HG02981 (cell line): ENCODE measurements at regions not wholly inside any gene's neighbourhood (a gene's known extent, or its start where the extent isn't known, plus 50 kb on each side); places are given as distances from the start of the nearest gene placed in this dataset.
"Not testable (repeated sequence)": the region's sequence is repeated elsewhere in the genome, so short reads cannot be mapped to it uniquely, and the experiment has no call there.

Experiments used
- ATAC-seq: cut with Tn5 transposase; IDR thresholded peaks from one replicate; pipeline ENCODE4 v1.9.1; 2021; ENCODE audit warnings: mild to moderate bottlenecking, moderate library complexity; ENCODE audit not compliant: unreplicated experiment

- ATAC-seq = no peak
These were observed 1566.6 kb upstream of the SLC39A10 start for GRCh38 chr2:194090251-194090905.

GRCh38 chr2:194087089-194087958 lies 1569.7 kb upstream of the SLC39A10 start:
- no peak for ATAC-seq

DNA sequence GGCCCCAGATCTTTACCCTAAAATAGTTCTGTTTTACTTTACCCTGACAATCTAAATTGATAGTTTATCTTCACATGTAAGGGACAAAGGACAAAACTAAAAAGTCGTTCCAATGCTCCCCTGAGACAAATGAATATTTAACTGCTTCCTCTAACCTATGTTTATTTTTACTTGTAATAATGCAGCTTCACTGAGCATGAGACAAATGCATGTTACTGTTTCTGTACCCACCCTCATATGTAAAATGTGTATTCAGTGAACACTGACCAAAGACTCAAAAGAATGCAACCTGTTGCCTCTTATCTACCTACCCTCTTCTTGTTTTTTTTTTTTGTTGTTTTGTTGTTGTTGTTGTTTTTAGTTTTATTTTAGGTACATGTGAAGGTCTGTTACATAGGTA lies 1570.9 kb upstream of the SLC39A10 start:
- no peak for ATAC-seq

- ATAC-seq = no peak
These were observed 1577.0 kb upstream of the SLC39A10 start for GRCh38 chr2:194079989-194080388.

GRCh38 chr2:194077366-194077765 lies 1579.7 kb upstream of the SLC39A10 start:
- no peak for ATAC-seq

GRCh38 chr2:194062401-194062800 lies 1594.6 kb upstream of the SLC39A10 start:
- ATAC-seq = no peak

DNA sequence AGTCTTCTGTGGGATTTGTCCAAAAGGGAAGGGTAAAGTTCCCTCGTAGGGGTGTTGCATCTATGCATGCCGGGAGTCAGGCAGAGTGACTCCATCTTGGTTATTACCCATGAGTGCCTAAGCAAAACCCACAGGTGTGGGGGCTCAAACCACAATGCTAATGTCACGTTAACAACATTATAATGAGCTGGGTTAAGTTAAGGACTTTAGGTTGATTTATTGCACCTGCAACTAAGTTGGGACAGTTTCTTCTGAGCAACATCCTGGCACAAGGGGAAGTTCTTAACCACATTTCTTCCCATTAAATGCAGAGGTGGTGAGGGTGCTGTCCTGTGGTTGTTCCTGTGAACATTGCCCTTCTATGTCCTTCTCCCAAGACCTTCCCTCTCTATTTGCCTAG lies 1596.8 kb upstream of the SLC39A10 start:
- no peak for ATAC-seq

- ATAC-seq = no peak
These were observed 1602.7 kb upstream of the SLC39A10 start for GRCh38 chr2:194054313-194054712.

GRCh38 chr2:194044321-194044720 lies 1612.7 kb upstream of the SLC39A10 start:
- no peak for ATAC-seq

DNA sequence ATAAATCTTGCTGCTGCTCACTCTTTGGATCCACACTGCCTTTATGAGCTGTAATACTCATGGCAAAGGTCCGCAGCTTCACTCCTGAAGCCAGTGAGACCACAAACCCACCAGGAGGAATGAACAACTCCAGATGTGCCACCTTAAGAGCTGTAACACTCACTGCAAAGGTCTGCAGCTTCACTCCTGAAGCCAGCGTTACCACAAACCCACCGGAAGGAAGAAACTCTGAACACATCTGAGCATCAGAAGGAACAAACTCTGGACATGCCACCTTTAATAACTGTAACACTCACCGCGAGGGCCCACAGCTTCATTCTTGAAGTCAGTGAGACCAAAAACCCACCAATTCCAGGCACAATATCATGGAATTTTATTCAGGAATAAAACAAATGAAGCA lies 1635.9 kb upstream of the SLC39A10 start:
- ATAC-seq = not testable (repeated sequence)

- ATAC-seq = no peak
These were observed 1636.9 kb upstream of the SLC39A10 start for GRCh38 chr2:194020155-194020554.

- no peak for ATAC-seq
These were observed 1641.3 kb upstream of the SLC39A10 start for GRCh38 chr2:194015751-194016150.

DNA sequence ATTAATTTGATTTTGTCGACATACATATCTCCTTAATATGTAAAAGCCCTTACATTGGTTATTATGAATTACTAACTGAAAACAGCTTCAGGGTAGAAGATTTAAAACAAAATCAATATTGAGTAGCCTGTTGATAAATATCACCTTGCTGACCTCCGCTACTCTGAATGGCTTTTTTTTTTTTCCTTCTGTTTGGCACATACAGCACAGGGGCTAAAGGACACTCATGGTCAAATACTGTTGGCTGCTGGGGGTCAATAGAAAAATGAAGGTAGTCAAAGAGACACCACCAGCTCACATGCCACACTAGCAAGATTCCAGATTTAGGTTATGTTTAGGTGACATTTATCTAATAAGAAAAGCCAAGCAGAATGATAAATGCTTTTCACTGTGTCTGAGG lies 1642.4 kb upstream of the SLC39A10 start:
- no peak for ATAC-seq

DNA sequence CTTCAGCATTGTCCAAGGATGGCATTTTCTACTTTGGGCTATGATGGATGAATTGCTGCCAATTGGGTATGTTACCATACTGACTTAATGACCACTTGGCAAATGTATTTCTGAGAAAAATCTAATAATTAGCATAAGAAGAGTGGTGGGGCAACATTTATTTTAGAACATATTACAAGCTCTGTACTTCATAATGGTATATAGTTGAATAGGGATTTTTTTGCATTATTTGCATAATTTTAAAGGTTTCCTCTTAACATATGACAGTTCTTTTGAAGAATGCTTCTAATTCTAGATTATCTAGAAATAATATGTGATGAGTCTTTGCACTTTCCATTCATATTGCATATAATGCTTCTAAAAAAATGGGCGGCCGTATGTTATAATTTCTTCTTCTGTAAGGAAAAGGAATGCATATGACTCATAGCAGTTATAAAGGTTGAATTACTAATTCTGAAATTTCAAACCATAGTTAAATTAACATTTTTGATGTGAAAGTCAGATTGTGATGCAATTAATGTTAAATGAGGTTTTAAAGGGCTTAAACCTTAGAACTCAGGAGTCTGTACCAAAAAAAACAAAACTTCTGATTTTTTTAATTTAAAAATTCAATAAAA lies 1652.3 kb upstream of the SLC39A10 start:
- no peak for ATAC-seq

DNA sequence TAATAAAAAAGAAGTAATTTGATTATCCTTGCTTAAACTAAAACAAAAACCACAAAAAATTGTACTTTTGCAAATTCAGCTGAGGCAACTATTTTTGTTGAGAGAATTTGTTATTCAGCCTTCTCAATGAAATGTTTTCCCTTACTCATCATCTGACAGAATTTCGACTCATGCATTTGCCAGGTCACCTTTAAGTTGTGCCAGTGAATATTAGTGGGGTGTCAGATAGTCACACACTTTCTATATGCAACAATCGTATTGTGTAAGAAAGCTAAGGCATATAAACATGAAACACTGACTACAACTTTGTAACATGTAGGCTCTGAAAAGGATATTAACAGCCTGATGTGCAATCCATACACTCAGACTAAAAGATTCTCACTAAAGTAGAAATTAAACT lies 1653.1 kb upstream of the SLC39A10 start:
- ATAC-seq = no peak

- no peak for ATAC-seq
These were observed 1654.2 kb upstream of the SLC39A10 start for GRCh38 chr2:194002699-194003368.

- ATAC-seq = no peak
These were observed 1666.2 kb upstream of the SLC39A10 start for GRCh38 chr2:193990868-193991267.

GRCh38 chr2:193989645-193990044 lies 1667.4 kb upstream of the SLC39A10 start:
- ATAC-seq = no peak

- ATAC-seq = no peak
These were observed 1668.2 kb upstream of the SLC39A10 start for GRCh38 chr2:193988784-193989183.

GRCh38 chr2:193985272-193985671 lies 1671.8 kb upstream of the SLC39A10 start:
- no peak for ATAC-seq

- ATAC-seq = no peak
These were observed 1676.4 kb upstream of the SLC39A10 start for GRCh38 chr2:193980599-193980998.
